Stimulated activated naive CD4-positive, alpha-beta T cell treated with Interleukin-2 at 50 U/mL for 16 hours (primary cell): ENCODE measurements at regions not wholly inside any gene's neighbourhood (a gene's known extent, or its start where the extent isn't known, plus 50 kb on each side); places are given as distances from the start of the nearest gene placed in this dataset.

Experiments
- DNase-seq: peaks from one replicate; lab custom pipeline; 2025; lab: John Stamatoyannopoulos, UW

- no peak for DNase-seq
These were observed 383.0 kb upstream of the EEF2KMT start for GRCh38 chr16:5480431-5481195.

- DNase-seq, result no peak
These were observed 382.3 kb upstream of the EEF2KMT start for GRCh38 chr16:5479926-5480325.

DNA sequence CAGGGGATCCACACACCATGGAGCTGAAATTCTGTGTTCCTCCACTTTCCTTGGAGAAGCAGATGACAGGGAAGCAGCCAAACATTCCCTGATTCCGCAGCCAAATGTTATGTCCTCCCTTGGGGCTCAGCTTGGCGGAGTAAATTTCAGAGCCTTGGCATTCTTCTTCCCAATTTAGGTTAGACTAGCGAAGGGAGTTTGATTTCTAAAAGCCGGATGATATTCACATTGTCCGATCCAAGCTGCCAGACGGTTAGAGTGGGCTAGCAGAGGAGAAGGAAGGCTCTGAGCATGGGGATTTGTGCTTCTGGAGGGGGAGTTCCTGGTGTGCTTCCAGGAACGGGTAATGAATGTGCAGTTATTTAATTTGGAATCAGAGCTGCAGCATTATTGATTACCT lies 380.4 kb upstream of the EEF2KMT start:
- DNase-seq, result no peak

GRCh38 chr16:5477251-5477650 lies 379.7 kb upstream of the EEF2KMT start:
- no peak for DNase-seq

GRCh38 chr16:5472552-5472951 lies 375.0 kb upstream of the EEF2KMT start:
- no peak for DNase-seq

DNA sequence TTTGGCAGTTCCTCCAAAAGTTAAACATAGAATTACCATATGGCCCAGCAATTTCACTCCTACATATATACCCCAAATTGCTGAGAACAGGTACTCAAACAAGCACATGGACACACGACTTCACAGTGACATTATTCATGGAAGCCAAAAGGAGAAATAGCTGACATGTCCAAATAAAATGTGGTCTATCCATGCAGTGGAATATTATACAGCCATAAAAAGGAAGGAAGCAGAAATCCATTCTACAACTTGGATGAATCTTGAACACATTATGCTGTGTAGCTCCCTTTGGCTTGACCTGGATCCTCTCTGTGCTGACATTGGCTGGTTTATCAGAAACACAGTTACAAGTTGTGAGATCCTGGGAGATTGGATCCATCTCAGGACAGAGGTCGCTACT lies 370.9 kb upstream of the EEF2KMT start:
- no peak for DNase-seq

DNA sequence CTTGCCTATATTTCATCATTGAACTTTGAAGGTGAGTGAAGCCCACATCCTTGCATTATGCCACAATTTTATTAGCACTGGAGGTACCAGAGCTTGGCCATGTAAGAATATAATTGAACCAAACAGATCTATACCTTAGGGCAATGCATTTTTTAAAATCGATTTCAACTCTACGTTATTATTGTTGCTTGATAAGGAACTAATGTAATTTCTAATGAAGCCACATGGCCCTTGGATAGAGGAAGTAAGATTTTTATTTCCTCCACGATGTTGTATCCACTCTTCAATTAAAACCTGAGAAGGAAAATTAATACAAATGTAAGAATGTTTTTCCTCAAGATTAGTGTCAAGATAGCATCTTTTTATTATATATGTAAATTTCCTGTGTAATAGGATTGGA lies 370.0 kb upstream of the EEF2KMT start:
- no peak for DNase-seq

DNA sequence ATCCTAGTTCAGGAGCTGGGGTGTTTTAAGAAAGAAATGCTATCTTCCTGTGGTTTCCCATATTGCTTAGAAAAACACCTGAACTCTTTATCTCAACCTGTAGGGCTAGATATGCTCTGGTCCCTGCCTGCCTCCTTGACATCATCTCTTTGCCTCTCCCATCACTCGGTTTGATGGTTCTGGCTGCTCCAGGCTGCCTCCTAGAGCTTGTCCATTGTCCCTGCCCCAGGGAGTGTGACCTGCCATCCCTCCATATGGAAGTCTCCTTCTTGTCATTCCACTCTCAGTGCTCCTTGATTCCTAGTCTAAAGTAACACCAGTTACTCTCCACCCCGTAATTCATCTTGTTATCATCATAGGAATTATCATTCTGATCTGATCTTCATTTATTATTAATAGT lies 369.0 kb upstream of the EEF2KMT start:
- no peak for DNase-seq

DNA sequence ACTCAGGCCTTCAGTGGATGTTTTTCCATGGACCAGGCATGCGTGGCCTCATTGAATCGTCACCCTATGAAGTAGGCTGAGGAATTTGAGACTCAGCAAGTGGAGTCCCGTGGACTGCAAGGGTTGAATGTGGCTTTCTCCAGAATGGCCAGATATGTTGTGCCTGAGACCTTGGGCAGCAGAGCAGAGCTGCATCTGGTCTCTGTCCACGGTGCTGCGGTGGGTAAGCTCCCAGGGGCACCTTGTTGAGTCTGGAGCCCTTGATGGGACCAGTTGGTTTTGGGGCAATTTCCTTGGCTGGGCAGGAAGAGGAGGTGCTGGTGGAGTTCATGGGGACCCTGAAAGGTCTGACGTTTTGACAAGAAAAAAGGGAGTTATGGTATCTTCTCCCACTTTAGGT lies 368.1 kb upstream of the EEF2KMT start:
- DNase-seq, result no peak

- no peak for DNase-seq
These were observed 366.2 kb upstream of the EEF2KMT start for GRCh38 chr16:5463820-5464219.

GRCh38 chr16:5461574-5461973 lies 364.0 kb upstream of the EEF2KMT start:
- no peak for DNase-seq

GRCh38 chr16:5461141-5461540 lies 363.5 kb upstream of the EEF2KMT start:
- no peak for DNase-seq

- no peak for DNase-seq
These were observed 363.1 kb upstream of the EEF2KMT start for GRCh38 chr16:5460701-5461100.

DNA sequence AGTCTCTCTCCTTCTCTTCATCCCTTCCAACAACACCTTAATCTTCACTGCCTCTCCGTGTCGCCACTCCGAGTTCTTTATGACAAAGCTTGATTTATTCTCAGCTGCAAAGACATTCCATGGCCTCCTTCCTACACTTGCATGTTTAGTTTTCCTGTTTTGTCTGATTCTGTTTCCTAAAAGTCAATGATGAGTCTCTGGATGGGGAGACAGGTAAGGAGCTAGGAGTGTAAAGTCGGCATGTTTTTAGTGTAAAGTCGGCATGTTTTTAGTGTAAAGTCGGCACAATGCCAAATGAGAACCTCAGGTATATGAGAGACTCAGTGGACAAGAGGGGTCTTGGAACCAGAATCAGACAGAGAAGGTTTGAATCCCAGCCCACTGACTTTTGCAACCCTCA lies 362.3 kb upstream of the EEF2KMT start:
- DNase-seq, result no peak

GRCh38 chr16:5455110-5455509 lies 357.5 kb upstream of the EEF2KMT start:
- DNase-seq, result no peak

DNA sequence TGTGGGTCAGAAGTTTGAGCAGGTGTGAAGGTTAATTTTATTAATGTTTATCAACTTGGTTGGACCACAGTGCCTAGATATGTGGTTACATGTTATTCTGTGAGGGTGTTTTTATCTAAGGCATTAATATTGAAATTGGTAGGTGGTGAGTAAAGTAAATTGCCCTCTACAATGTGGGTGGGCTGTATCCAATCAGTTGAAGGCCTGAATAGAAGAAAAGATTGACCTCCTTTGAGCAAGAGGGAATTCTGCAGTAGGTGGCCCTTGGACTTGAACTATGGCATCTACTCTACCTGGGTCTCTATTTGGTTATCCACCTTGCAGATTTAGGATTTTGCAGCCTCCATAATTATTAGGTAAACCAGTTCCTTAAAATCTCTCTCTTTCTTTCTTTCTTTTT lies 356.8 kb upstream of the EEF2KMT start:
- no peak for DNase-seq

DNA sequence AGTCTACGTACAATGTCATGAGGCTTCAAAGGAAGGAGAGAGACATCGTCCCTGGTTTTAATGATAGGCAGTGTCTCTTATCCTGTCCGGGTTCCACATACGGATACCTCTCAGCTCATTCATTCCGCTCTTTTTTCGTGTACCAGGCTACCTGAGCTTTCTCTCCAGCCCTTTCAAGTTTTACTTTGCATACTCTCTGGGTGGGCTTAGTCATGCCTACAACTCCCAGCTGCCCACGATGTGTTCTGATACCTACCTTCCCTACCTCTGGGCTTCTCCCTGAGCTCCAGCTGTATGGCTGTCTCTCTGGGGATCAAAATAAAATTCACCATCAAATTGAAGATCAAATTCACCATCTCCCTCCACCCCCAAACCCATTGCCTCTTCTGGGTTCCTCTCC lies 354.0 kb upstream of the EEF2KMT start:
- DNase-seq, result no peak

GRCh38 chr16:5450409-5451104 lies 353.0 kb upstream of the EEF2KMT start:
- no peak for DNase-seq

DNA sequence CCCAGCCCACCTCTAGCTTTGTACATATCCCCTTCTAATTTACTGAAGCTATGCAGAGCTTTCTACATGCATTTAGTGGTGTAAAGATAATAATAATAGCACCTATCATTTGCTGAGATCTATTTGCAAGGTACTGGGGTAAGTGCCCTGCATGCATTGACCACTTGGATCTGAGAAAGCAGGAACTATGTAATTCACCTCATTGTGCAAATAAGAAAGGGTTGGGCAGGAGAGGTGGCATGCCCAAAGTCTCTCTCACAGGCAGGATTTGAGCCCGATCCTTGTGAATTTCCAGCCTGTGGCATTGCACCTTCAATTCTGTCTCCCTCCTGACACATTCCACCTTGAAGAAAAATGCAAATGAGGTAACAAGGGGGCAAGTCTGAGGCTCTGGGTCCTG lies 352.3 kb upstream of the EEF2KMT start:
- no peak for DNase-seq

DNA sequence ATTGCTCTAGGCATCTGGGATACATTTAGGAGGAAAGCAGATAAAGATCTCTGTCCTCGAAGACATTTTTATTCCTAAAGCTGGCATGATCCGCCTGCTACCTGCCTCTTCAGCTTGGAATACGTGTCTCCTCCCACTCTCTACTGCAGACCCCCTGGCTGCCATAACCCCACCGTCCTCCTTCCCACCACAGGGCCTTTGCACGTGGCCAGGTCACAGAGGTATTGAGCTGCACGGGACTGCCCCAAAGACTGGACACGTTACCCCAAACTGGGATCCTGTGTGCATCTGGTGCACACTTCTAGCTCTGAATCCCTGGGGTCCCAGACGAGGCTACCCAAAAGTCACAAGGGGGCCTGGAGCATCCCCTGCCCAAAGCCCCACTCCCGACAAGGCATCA lies 351.2 kb upstream of the EEF2KMT start:
- no peak for DNase-seq

DNA sequence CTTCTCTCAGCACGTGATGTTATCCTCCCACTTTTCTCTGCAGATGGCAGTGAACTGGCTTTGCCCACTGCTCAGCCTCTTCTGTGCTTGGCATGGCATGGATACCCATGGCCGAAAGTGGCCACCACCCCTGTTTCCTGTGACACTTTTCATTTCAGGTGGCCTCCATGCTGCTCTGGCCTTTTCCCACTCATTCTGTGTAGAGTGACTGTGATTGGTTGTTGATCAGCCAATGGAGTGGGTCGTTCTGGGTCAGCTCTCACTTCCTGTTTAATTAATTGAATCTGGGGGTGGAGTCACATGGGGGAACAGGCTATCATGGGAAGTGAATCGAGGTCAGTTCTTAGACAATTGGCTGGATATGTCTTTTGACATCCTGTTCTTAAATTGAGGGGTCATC lies 350.1 kb upstream of the EEF2KMT start:
- no peak for DNase-seq

GRCh38 chr16:5446623-5447240 lies 349.1 kb upstream of the EEF2KMT start:
- DNase-seq, result no peak

DNA sequence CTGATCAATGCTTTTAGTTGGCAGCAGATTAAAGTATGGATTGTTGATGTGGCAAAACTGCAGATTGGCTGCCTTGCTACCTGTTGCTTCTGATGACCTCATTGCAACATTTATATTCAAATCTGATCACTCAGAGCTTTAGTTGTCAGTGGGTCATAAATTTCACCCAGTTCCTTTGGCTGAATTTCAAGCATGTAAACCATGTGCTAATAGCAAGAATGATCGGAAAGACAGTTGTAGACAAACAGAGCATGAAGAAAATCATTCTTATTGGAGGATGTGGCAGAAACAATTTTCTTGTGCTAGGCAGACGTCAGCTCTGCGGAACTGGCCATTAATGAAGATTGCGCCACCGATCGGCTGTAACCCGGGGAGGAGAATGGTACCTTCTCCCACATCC lies 346.6 kb upstream of the EEF2KMT start:
- no peak for DNase-seq
